Inferior parietal cortex (tissue), 1 donor: ENCODE measurements at regions not wholly inside any gene's neighbourhood (a gene's known extent, or its start where the extent isn't known, plus 50 kb on each side); places are given as distances from the start of the nearest gene placed in this dataset.
"Not testable (repeated sequence)": the region's sequence is repeated elsewhere in the genome, so short reads cannot be mapped to it uniquely, and the experiment has no call there.

ENCODE experiments used
- DNase-seq: peaks from one replicate; pipeline ENCODE4 v3.0.0-alpha.2; 2016; ENCODE audit errors: extremely low spot score

- no peak for DNase-seq
Observed at GRCh38 chr3:72162649-72163184, 377.8 kb upstream of the PROK2 start.

GRCh38 chr3:72161881-72162595, 377.1 kb upstream of the PROK2 start:
- DNase-seq: no peak

- DNase-seq: not testable (repeated sequence)
Observed at GRCh38 chr3:72161285-72161684, 376.3 kb upstream of the PROK2 start.

- DNase-seq: no peak
Observed at GRCh38 chr3:72160351-72160750, 375.4 kb upstream of the PROK2 start.

- no peak for DNase-seq
Observed at GRCh38 chr3:72159487-72159886, 374.5 kb upstream of the PROK2 start.

GRCh38 chr3:72158639-72159326, 373.8 kb upstream of the PROK2 start:
- no peak for DNase-seq

- DNase-seq: no peak
Observed at GRCh38 chr3:72157748-72158638, 373.0 kb upstream of the PROK2 start.

GRCh38 chr3:72155391-72156064, 370.6 kb upstream of the PROK2 start:
- no peak for DNase-seq

GRCh38 chr3:72154391-72155335, 369.7 kb upstream of the PROK2 start:
- DNase-seq: no peak

GRCh38 chr3:72153477-72154314, 368.7 kb upstream of the PROK2 start:
- no peak for DNase-seq

GRCh38 chr3:72152551-72153476, 367.9 kb upstream of the PROK2 start:
- DNase-seq: peak; percentile 84

GRCh38 chr3:72151465-72152238, 366.7 kb upstream of the PROK2 start:
- DNase-seq: no peak

- no peak for DNase-seq
Observed at GRCh38 chr3:72150634-72151412, 365.9 kb upstream of the PROK2 start.

GRCh38 chr3:72149645-72150300, 364.8 kb upstream of the PROK2 start:
- DNase-seq: no peak

- no peak for DNase-seq
Observed at GRCh38 chr3:72147600-72147999, 362.7 kb upstream of the PROK2 start.
